ENCODE measurements at regions not wholly inside any gene's neighbourhood (a gene's known extent, or its start where the extent isn't known, plus 50 kb on each side); places are given as distances from the start of the nearest gene placed in this dataset.

DNA sequence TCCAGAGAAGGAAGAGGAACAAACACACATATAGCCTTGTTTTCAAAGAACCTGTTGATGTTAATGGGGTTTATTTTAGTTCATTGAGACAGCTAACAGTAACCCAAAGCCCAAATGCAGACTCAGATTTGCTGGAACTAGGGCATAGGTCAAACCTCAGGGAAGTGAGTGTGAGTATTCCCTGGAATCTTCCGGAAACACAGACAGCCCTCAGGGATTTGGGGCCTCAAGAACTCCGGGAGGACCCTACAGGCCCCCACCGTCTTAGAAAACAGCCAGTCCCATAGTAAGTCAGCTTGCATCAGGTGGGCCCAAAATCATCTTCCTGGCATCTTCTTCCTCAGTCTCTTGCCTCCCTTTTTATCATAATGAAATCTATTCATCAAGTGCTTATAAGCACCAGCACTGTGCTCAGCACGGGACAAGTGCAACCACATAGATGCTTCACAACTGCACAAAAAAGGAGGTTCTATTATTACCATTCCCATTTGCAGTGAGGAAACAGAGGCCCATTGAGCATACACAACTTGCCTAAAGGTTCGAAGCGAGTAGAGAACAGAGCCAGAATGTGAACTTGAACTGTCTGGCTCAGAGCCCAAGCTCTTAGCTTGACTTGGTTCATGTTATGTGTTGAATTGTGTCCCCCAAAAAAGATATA, 50.2 kb upstream of the BCL11A start:
- Histone ChIP-seq H3K14ac (ENCODE audit: insufficient read depth, low read length) (no peak overlapping the region), H4K91ac (ENCODE audit: insufficient read length, low read depth, low read length) (no peak overlapping the region), H4K5ac (ENCODE audit: insufficient read length, low read depth, low read length) (no peak overlapping the region), H4K8ac (replicated peaks; ENCODE audit: insufficient read length, low read depth, low read length) (no peak overlapping the region), H2AFZ (ENCODE audit: low read length) (no peak overlapping the region), H3K79me1 (ENCODE audit: insufficient read depth, low read depth, low read length, poor library complexity, severe bottlenecking) (no peaks in the 10 kb centered on the region), H2BK15ac (ENCODE audit: low read depth, low read length) (no peak overlapping the region), H3K23me2 (ENCODE audit: insufficient read length, low read depth, low read length, poor library complexity, severe bottlenecking) (no peaks in the 10 kb centered on the region), H3K4me2 (ENCODE audit: insufficient read depth, insufficient read length, low read length) (no peak overlapping the region), H3K9ac (ENCODE audit: extremely low read depth, insufficient read length, low read length) (no peak overlapping the region), H3K4ac (ENCODE audit: low read depth, low read length) (no peak overlapping the region), H4K20me1 (ENCODE audit: control insufficient read depth, insufficient read depth, insufficient read length) (no peaks in the 10 kb centered on the region), H3K56ac (ENCODE audit: insufficient read length, low read depth, low read length) (no peak overlapping the region), H3K18ac (ENCODE audit: insufficient read length, low read depth, low read length) (peak overlapping the region; percentile 40), H2BK20ac (ENCODE audit: low read depth, low read length, poor library complexity, severe bottlenecking) (no peak overlapping the region), H3T11ph (ENCODE audit: low read length) (no peak overlapping the region), H3K27ac (ENCODE audit: insufficient read length, low read depth, low read length) (no peak overlapping the region), H2AK5ac (ENCODE audit: insufficient read length, low read length) (no peak overlapping the region), H2BK120ac (ENCODE audit: low read depth, low read length, poor library complexity, severe bottlenecking) (no peak overlapping the region), H3K23ac (ENCODE audit: insufficient read length, low read depth, low read length) (no peak overlapping the region), H2BK5ac (ENCODE audit: insufficient read length, low read length) (no peak overlapping the region), H2BK12ac (ENCODE audit: insufficient read length, low read depth, low read length) (no peak overlapping the region), H3K4me1 (ENCODE audit: insufficient read depth, low read length) (no peaks in the 10 kb centered on the region), H3K79me2 (ENCODE audit: insufficient read depth, low read length) (no peaks in the 10 kb centered on the region), H3K27me3 (ENCODE audit: insufficient read depth, low read length) (no peaks in the 10 kb centered on the region), H3K9me3 (ENCODE audit: control insufficient read depth, low read depth, low read length) (no peaks in the 10 kb centered on the region)
- TF ChIP-seq, protein P1, sequence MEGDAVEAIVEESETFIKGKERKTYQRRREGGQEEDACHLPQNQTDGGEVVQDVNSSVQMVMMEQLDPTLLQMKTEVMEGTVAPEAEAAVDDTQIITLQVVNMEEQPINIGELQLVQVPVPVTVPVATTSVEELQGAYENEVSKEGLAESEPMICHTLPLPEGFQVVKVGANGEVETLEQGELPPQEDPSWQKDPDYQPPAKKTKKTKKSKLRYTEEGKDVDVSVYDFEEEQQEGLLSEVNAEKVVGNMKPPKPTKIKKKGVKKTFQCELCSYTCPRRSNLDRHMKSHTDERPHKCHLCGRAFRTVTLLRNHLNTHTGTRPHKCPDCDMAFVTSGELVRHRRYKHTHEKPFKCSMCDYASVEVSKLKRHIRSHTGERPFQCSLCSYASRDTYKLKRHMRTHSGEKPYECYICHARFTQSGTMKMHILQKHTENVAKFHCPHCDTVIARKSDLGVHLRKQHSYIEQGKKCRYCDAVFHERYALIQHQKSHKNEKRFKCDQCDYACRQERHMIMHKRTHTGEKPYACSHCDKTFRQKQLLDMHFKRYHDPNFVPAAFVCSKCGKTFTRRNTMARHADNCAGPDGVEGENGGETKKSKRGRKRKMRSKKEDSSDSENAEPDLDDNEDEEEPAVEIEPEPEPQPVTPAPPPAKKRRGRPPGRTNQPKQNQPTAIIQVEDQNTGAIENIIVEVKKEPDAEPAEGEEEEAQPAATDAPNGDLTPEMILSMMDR (conservative IDR thresholded peaks at IDR 0.05), result no peak
- Mint-ChIP-seq H3K9me3 (peaks cover 4 to 8% of the 10 kb centered on the region in 2 experiments; a peak in 4 of 5 replicates), H3K36me3 (ENCODE audit: insufficient read depth in 1 of 3, low read depth in 3 of 3) (peaks cover 3 to 6% (median 4%) of the 10 kb centered on the region in 3 experiments; a peak in 3 of 7 replicates), H3K27me3 (ENCODE audit: low read depth) (peaks cover 4% of the 10 kb centered on the region), H3K27ac (no peak overlapping the region), H3K4me3 (no peak overlapping the region), H3K4me1 (peaks cover 16 to 17% of the 10 kb centered on the region in 2 experiments)
- DNase-seq, result no peak
- no CpG with 5 or more reads among the region's 6 CpGs for WGBS (ENCODE audit: extremely low coverage, insufficient read length, low lambda C conversion rate)

All from H9 (cell line).